GM18861 (cell line): ENCODE measurements at regions not wholly inside any gene's neighbourhood (a gene's known extent, or its start where the extent isn't known, plus 50 kb on each side); places are given as distances from the start of the nearest gene placed in this dataset.
"Not testable (repeated sequence)": the region's sequence is repeated elsewhere in the genome, so short reads cannot be mapped to it uniquely, and the experiment has no call there.

ENCODE experiments used
- ATAC-seq: cut with Tn5 transposase; IDR thresholded peaks from one replicate; pipeline ENCODE4 v1.9.1; 2021; ENCODE audit not compliant: unreplicated experiment

DNA sequence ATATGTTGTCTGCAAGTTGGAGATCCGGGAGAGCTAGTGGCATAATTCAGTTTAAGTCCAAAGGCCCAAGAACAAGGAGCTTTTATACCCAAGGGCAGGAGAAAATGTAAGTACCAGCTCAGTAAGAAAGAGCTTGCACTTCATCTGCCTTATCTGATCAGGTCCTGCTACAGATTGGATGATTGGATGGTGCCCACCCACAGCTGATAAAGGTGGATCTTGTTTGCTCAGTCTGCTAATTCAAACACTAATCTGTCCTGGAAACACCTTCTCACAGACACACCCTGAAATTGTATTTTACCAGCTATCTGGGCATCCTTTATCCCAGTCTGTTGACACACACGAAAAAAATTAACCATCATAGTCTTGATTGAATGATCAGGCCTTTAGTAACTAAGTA, 230.7 kb upstream of the SLC16A7 start:
- no peak for ATAC-seq

DNA sequence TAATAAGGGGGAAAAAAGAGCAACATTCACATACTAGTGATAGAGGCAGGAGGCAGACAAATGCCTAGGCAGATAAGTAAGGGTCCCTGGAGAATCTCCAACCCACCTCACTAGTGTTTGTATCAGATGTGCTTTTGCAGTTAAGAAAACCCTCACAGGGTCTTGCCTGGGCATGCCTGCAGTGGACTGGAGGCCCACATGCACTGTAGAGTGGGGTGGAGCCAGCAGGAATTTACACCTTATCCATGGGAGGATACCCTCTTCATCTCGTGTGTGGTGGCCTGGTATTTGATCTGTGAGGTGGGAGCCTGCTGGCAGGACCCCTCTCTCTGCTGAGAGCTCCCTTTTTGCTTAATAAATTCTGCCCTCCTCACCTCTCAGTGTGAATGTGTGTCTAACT, 238.0 kb upstream of the SLC16A7 start:
- no peak for ATAC-seq

DNA sequence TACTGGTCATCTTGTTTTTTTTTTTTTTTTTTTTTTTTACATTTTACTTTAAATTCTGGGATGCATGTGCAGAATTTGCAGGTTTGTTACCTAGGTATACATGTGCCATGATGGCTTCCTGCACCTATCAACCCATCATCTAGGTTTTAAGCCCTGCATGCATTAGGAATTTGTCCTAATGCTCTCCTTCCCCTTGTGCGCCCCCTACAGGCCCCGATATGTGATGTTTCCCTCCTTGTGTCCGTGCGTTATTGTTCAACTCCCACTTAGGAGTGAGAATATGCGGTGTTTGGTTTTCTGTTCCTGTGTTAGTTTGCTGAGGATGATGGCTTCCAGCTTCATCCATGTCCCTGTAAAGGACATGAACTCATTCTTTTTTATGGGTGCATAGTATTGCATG, 249.6 kb upstream of the SLC16A7 start:
- ATAC-seq, result not testable (repeated sequence)

DNA sequence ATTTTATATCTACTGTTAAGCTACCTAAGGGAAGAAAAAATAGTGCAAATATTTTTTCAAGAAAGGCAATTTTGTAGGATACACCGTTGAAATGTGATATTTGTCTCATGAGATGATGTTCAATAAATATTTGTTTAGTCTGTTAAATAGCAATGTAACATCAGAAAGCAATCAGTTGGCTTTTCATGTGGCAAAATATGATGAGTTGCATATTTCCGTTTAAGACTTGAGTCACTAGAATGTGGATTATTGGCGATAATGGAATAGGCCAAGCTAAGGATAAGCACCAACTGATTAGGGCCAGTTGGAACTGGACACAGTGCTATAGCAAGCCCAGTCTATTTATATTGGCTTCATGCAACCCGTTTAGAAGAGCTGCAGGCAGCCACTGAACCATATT, 250.4 kb upstream of the SLC16A7 start:
- no peak for ATAC-seq

DNA sequence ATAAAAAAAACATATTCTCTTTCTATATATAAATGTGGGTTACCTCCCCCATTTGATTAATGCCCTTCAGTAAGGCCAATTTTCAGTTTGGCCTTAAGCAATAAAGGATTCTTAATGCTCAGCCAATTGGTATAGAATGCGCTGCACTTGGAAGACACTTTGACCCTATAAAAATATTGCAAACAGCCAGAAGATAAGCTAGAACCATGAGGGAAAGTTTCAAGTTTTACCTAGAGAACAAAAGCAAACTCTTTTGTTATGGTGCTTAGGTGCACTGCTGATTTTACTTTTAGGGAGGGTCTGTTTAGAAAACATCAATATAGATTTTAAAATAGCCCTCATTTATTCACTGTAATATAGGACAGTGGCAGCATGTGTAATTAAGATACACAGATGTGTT, 251.6 kb upstream of the SLC16A7 start:
- ATAC-seq, result no peak

DNA sequence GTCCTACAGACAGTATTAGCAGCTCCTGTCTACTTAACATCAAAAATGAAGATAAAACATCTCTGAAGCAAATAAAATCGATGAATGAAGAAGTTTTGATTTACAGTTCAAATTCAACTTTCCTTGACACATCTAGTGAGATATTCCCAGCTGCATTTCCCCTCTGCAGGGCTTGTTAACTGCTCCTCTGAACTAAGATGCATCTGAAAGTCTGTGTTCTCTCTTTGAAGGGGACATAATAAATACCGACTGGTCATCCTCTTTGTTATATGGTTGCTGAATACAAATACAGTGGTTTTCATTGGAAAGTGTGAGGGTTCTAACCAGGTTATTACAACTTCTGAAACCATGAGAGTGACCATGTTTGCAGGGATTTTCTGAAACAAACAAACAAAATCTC, 266.4 kb upstream of the SLC16A7 start:
- ATAC-seq, result no peak

DNA sequence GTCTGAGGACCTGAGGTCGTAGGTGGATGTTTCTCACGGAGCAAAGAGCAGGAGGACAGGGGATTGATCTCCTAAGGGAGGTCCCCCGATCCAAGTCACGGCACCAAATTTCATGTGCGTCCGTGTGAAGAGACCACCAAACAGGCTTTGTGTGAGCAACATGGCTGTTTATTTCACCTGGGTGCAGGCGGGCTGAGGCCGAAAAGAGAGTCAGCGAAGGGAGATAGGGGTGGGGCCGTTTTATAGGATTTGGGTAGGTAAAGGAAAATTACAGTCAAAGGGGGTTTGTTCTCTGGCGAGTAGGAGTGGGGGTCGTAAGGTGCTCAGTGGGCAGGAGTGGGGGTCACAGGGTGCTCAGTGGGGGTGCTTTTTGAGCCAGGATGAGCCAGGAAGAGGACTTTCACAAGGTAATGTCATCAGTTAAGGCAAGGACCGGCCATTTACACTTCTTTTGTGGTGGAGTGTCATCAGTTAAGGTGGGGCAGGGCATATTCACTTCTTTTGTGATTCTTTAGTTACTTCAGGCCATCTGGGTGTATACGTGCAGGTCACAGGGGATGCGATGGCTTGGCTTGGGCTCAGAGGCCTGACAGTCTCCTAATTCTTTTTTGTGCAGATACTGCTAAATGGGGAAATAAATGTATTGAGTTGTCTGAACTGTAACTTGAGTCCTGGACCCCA, 267.3 kb upstream of the SLC16A7 start:
- not testable (repeated sequence) for ATAC-seq

DNA sequence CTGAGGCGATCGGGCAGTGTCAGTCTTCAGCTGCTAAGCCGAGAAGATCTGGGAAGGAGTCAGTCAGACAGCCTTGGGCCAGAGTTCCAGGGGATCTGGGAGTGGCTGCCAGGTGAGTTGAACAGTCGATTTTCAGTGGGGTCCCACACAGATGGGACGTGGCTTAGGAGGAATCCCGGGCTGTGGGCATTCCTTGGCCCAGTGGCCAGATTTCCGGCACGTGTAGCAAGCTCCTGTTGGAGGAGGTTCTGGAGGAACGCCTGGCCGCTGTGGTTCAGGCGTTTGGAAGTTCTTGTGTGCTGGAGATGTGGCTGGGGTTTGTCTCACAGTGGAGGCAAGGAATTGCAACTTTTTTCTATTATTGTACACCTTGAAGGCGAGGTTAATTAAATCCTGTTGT, 269.4 kb upstream of the SLC16A7 start:
- not testable (repeated sequence) for ATAC-seq

DNA sequence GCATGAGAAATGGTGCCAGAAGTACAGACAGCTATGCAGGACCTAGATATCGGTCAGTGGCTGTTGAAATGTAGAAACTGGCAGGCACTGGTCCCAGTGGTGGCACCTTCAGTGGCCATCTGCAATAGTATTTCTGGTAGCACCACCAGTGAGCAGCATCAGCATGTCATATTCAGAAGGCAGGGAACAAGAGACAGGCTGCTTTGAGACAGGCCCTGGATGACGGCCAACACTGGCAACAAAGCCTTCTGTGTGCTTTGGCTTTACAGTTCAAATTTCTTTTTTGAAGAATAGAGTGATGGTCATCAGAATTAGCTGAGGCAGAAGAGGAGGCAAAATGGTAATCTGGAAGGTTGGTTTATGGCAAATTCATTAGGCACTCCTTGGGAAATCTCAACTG, 273.4 kb upstream of the SLC16A7 start:
- no peak for ATAC-seq

DNA sequence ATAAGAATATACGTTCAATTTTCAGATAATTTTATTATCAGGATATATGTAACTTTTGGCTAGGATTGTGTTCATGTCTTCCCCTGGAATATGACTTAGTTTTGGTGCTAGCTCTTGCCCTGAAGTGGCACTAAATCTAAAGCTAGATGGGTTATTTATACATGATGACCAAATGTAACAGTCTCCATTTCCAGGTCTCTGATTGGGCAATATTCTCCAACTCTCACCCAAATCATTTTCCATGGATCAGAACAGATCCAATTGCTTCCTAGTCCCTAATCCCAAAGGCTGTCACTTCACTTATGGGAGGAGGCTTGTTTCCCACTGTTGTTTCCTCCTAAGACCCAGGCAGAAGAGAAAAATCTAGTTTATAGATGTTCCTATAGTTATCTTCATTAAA, 274.6 kb upstream of the SLC16A7 start:
- ATAC-seq, result no peak

DNA sequence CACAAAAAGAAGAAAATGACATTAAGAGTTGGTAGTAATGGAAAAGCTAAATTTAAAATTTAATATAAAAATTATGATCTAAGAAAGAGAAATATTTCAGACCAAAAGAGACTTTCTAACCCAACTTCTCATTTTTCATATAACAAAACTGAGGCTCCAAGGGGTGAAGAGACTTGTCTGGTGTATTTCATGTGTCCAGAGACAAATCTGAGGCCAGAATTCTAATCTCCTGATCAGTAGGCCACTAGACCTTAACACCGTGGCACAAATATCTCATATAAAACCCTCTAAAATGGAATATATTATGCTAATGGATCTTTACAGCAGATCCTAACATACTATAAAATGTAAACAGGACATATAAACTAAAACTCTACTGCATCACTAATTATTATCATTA, 275.7 kb upstream of the SLC16A7 start:
- ATAC-seq, result no peak

DNA sequence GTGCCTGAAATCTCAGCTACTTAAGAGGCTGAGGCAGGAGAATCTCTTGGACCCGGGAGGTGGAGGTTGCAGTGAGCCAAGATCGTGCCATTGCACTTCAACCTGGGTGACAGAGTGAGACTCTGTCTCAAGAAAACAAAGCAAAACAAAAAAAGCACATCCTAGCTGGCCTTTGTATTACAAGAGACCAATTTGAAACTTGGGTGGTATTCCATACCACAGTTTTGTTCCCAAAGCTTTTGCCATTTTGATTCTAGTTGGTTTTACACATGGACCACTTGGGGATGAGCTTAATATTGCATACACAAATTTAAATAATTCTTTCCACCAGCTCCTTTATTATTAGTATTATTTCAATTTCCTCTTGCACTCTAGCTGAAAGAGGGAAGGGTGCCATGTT, 276.9 kb upstream of the SLC16A7 start:
- no peak for ATAC-seq

DNA sequence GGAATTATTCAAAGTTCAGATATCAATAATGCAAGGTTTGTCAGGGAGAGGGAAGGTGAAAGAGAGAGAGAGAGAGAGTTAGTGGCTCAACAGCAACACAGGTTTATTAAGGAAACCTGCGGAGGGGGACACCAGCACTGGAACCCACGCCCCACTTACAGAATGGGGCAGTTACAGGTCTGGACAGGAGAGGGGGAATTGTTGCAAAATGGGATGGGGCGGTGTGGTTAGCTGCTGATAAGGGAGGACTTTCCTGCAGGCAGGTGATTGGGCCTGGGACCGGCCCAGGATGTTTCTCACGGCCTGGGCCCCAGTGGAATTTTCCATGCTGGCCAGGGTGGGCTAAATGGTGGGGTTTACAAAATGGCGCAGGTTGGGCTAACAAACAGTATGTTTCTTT, 278.2 kb upstream of the SLC16A7 start:
- no peak for ATAC-seq

DNA sequence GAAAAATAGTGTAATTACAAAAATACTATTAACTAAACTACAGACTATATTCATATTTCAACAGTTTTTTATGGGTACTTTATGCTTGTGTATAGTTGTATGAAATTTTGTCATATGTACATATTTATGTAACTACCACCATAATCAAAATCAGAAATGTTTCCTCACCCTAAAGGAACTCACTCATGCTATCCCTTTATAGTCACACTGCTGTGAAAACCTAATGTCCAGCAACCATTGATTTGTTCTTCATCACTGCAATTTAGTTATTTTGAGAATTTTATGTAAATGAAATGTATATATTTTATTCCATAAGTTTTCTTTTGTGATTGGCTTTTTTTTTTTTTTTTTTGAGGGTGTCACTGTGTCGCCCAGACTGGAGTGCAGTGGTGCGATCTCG, 278.9 kb upstream of the SLC16A7 start:
- no peak for ATAC-seq

DNA sequence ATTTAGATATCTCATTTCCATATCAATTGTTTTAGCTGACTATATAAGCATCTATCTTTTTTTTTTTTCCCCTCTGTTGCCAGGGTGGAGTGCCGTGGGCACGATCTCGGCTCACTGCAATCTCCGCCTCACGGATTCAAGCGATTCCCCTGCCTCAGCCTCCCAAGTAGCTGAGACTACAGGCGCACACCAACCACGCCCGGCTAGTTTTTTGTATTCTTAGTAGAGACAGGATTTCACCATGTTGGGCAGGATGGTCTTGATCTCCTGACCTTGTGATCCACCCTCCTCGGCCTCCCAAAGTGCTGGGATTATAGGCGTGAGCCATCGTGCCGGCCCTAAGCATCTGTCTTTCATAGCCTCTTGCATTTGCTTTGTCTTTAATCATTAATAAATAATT, 279.5 kb upstream of the SLC16A7 start:
- ATAC-seq, result not testable (repeated sequence)

DNA sequence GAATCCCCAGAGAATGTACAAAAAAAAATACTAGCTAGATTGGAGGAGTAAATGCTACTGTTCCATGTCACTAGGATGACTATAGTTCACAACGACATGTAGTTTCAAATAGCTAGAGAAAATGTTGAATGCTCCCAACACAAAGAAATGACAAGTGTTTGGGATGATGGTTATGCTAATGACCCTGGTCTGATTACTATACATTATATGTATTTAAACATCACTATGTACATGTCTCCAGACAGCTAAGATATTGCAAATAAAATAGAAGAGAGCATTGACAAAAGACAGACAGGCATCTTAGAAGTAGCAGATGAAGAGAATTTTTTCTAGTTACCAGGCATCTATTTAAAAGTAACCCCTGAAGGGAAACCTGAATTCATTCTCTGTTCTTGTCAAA, 281.6 kb upstream of the SLC16A7 start:
- ATAC-seq, result no peak

DNA sequence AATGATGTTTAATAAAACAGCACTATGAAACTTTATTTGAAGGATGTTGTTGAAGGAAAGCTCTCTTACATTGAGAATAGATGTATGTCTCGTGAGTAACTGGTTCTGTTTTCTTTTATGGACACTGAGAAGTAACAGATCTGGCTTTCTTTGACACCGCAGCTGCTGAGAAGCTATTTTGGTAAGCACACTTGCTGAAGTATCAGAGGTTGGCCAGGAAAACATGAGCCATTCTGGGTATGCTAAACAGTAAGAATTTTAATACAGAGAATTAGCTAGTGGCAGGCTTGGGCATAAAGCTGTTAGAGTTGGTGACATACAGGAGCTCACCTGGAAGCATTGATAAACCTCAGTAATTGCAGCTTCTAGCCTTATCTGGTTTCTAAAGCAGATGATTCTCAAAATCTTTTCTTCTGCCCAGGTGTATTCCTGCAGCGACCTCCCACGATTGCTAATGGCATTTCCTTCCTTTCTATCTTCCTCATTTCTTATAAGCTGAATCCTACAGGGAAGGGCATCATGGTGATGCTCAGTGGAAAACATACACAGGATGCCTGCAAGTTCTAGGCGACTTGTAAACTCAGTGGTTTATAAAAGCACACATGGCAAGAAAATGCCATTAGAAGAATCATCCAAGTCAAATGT, 291.6 kb upstream of the SLC16A7 start:
- no peak for ATAC-seq

DNA sequence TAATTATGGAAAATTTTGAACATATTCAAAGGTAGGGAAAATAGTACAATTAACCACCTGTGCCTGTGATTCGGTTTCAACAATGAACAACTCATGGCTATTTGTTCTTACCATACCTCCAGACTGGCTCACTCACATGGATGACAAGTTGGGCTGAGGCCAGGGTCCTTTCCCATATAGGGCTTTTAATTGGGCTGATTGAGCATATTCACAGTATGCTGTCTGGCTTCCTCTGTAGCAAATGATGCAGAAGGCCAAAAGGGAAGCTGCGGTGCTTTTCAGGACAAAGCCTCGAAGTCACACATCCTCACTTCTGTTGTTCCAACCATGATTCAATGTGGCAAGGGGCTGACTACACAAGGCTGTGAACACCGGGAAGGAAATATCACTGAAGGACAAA, 297.5 kb upstream of the SLC16A7 start:
- ATAC-seq, result no peak

DNA sequence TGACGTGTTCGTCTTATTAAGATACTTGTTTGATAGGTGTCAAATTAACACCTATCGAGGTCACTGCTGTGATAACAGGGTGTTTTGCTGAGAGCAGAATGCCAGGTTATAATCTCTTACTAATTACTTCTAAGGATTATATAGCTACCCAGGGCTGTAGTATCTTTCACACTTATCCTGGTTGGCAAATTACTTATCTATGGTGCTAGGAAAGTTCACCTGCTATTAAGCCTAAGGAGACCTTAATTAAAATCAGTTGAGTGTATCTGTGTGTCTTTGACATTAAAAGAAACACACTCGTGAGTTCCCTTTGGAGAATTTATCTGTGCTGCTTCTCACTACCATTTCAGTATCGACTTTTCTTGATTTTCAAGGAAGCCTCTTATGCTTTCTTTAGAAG, 301.6 kb upstream of the SLC16A7 start:
- ATAC-seq, result no peak

DNA sequence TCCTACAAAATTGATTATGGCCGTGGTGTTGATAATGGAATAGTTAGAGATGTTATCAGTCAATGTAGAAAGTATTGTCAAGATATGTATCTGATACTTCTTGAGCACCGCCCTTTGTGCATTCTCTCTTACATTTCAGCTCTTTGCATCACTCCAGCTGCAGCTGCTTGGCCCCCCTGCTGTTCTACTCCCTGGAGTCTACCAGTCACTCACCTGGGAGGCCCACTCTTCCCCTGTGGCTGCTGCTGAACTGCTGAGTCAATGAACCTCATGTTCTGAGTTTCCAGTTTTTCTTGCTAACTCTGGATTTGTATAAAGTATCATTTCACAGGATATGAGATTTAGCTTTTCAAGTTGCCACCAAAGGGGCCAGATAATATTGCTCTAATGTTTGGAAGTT, 312.8 kb upstream of the SLC16A7 start:
- no peak for ATAC-seq

DNA sequence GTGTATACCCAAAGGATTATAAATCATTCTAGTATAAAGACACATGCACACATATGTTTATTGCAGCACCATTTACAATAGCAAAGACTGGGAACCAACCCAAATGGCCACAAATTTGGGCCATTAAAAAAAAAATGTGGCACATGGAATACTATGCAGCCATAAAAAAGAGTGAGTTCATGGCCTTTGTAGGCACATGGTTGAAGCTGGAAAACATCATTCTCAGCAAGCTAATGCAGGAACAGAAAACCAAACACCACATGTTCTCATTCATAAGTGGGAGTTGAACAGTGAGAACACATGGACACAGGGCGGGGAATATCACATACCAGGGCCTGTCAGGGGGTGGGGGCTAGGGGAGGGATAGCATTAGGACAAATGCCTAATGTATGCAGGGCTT, 322.3 kb upstream of the SLC16A7 start:
- not testable (repeated sequence) for ATAC-seq

DNA sequence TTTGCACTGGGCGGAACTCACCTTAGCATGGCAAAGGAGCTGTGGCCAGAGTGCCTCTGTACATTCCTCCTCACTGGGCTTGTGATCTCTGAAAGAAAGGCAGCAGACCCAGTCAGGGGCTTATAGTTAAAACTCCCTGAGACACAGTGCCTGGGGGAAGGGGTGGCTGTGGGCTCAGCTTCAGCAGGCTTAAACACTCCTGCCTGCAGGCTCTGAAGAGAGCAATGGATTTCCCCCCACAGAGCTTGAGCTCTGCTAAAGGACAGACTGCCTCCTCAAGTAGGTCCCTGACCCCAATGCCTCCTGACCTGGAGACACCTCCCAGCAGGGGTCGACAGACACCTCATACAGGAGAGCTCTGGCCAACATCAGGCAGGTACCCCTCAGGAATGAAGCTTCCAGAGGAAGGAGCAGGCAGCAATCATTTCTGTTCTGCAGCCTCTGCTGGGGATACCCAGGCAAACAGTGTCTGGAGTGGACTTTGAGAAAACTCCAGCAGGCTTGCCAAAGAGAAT, 327.5 kb upstream of the SLC16A7 start:
- ATAC-seq, result no peak

DNA sequence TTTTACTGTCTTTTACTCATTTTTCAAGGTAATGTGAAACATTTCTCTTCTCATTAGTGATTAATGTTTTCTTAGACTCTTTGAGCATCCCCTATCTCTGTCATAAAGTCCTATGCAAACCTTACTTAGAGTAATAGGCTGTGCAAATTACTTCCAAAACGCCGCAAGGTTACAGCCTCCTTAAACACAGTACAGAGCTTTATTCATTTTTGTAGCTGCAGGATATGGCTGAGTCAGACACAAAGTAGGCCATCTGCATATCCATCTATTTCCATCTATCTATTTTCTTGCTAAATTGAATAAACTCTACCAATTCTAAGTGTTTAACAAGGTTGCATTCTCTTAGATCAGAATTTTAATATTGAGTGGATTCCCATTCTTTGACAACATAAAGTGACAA, 335.6 kb upstream of the SLC16A7 start:
- no peak for ATAC-seq
